Kidney (tissue), 13 donors: ENCODE measurements at regions not wholly inside any gene's neighbourhood (a gene's known extent, or its start where the extent isn't known, plus 50 kb on each side); places are given as distances from the start of the nearest gene placed in this dataset.

Experiments used
- DNase-seq, 5 donors: peaks; one replicate each; pipeline ENCODE4 v3.0.0-alpha.2; 2013 to 2020
- FAIRE-seq: peaks from 2 replicates; lab custom pipeline; 2012; peaks lifted over from hg19 to GRCh38; lab: Jason Lieb, UNC
- H3K27ac ChIP-seq, 2 donors: one replicate each; pipeline ENCODE4 v1.7.0; 2013; ENCODE audit warnings: low read depth in 2 of 2, low read length in 2 of 2, inconsistent platforms in 1 of 2
- H3K27me3 ChIP-seq: one replicate; pipeline ENCODE4 v1.7.1; 2013; ENCODE audit warnings: low read length, inconsistent platforms; ENCODE audit not compliant: control insufficient read depth, insufficient read depth
- H3K36me3 ChIP-seq, 3 donors: one replicate each; pipeline versions ENCODE4 v1.7.0 to v1.7.1; 2013; ENCODE audit warnings: low read length in 3 of 3, control low read depth in 1 of 3, inconsistent platforms in 1 of 3; ENCODE audit not compliant: insufficient read depth in 3 of 3, control insufficient read depth in 2 of 3
- H3K4me1 ChIP-seq, 3 donors: one replicate each; pipeline versions ENCODE4 v1.7.0 to v1.7.1; 2013; ENCODE audit warnings: low read length in 3 of 3, inconsistent platforms in 1 of 3, low read depth in 1 of 3; ENCODE audit not compliant: control insufficient read depth in 2 of 3, insufficient read depth in 2 of 3
- H3K4me3 ChIP-seq, 3 donors: one replicate each; pipeline versions ENCODE4 v1.7.0 to v1.8.1; 2013; ENCODE audit warnings: low read length in 3 of 3, control low read depth in 1 of 3, inconsistent platforms in 1 of 3
- H3K9ac ChIP-seq, 3 donors: one replicate each; pipeline versions ENCODE4 v1.7.0 to v1.7.1; 2013; ENCODE audit warnings: low read length in 3 of 3, control low read depth in 1 of 3, inconsistent platforms in 1 of 3
- H3K9me3 ChIP-seq, 3 donors: one replicate each; pipeline versions ENCODE4 v1.7.0 to v1.7.1; 2013; ENCODE audit warnings: low read length in 3 of 3, control low read depth in 1 of 3, inconsistent platforms in 1 of 3; ENCODE audit not compliant: control insufficient read depth in 2 of 3, insufficient read depth in 1 of 3
- CTCF ChIP-seq: IDR thresholded peaks from 3 replicates; pipeline ENCODE4 v1.5.1; 2012; ENCODE audit warnings: mild to moderate bottlenecking, moderate library complexity, borderline replicate concordance; ENCODE audit not compliant: insufficient read depth; ENCODE audit errors: extremely low read depth
- intact Hi-C: fragments of 100-400 bp; cut with DNase I; formaldehyde crosslinking; loops from one replicate; pipeline ENCODE4 v1.11.1; 2022
- donor health status: control.
- donor health status: control.
- donor health status: control.
- donor health status: control.
- donor health status: control.
- donor health status: DM: yes; HTN: yes; CAD: no.
- donor health status: Normal renal cell carcinoma (clear cell type).

GRCh38 chr20:24762371-24762770, 186.7 kb upstream of the CST7 start:
- no peak for TF ChIP-seq CTCF
- no peak overlapping the region for H3K9ac ChIP-seq
- no peaks in the 10 kb centered on the region for H3K9me3 ChIP-seq
- no peak overlapping the region for H3K27ac ChIP-seq
- FAIRE-seq (no peak), DNase-seq (no peak)
- intact Hi-C loops = no loop called here
- H3K27me3 ChIP-seq = no peaks in the 10 kb centered on the region
- H3K36me3 ChIP-seq = no peaks in the 10 kb centered on the region
- H3K4me1 ChIP-seq = no peaks in the 10 kb centered on the region
- no peak overlapping the region for H3K4me3 ChIP-seq

DNA sequence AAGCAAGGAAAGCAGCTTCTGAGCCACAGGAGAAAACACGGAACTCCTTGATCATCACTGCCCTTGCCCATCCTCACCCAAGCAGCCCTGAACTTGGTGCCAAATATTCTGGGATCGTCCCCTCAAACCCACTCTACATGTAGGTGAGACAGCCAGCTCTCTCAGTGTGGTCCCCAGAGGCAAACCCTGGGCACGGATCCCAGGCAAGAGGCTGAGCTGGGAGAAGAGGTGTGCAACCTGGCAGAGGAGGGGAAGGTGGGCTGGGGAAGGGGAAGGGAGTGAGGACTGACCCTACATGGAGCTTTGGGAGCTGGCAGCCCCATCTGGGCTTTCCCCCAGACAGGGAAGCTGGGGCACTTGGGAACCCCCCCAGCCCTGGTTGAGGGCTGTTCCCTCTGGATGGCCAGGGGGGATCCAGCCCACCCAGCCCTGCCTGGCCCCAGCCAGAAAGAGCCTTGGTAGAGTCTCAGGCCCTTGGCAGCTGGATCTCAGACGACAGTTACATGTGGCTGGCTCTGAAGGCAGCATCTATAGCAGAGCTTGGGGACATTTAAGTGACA, 186.2 kb upstream of the CST7 start:
- Histone ChIP-seq H3K9me3 (no peaks in the 10 kb centered on the region), H3K4me3 (no peak overlapping the region), H3K27me3 (no peaks in the 10 kb centered on the region), H3K9ac (no peak overlapping the region), H3K27ac (no peak overlapping the region), H3K36me3 (no peaks in the 10 kb centered on the region), H3K4me1 (no peaks in the 10 kb centered on the region)
- DNase-seq (peak in 1 of 5 donors; percentile 3), FAIRE-seq (no peak)
- TF ChIP-seq CTCF = no peak
- intact Hi-C loops = no loop called here

DNA sequence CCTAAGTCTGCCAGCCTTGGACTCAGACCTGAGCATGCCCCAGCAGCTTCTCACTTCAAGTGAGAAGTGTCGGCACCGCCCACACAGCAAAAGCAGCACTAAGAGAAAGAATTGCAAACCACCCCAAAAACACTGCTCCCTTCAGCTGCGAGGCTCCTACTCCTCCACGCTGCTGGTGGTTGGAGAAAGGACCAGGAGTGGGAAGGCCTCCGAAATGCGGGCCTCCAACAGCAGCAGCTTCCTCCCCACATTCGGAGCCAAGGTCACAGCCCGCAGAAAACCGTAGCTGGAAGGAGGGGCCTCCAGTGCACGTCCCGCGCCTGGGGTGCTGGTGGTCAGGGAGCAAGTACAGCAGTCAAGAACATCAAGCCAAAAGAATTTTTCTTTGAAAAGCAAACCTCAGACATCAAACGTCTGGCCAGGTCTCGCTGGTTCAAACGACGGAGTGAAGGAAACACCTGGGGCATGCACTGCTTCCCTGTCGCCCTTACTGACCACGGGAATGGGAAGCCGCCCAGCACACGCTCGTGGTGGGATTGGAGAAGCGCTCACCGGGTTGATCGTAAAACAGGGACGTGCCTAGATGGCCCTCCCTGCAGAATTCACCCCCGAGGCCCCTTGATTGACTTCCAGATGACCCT, 185.6 kb upstream of the CST7 start:
- Histone ChIP-seq H3K4me3 (no peak overlapping the region), H3K9ac (no peak overlapping the region), H3K9me3 (no peaks in the 10 kb centered on the region), H3K27ac (no peak overlapping the region), H3K4me1 (no peaks in the 10 kb centered on the region), H3K36me3 (no peaks in the 10 kb centered on the region), H3K27me3 (no peaks in the 10 kb centered on the region)
- intact Hi-C loops = no loop called here
- TF ChIP-seq CTCF = no peak
- DNase-seq (peak in 1 of 5 donors; percentile 29), FAIRE-seq (no peak)
